ENCODE measurements at regions not wholly inside any gene's neighbourhood (a gene's known extent, or its start where the extent isn't known, plus 50 kb on each side); places are given as distances from the start of the nearest gene placed in this dataset.

GRCh38 chr20:11652128-11652527 lies 265.6 kb upstream of the BTBD3 start:
- no peak for DNase-seq
- Histone ChIP-seq H2BK5ac (ENCODE audit: low read depth, low read length, poor library complexity, severe bottlenecking) (no peak overlapping the region), H3K36me3 (ENCODE audit: control insufficient read depth in 1 of 2, insufficient read depth in 2 of 2, low read depth in 1 of 2, low read length in 2 of 2) (no peaks in the 10 kb centered on the region), H3K14ac (ENCODE audit: low read length in 2 of 2) (no peak overlapping the region), H3K27me3 (ENCODE audit: control insufficient read depth in 1 of 2, insufficient read depth in 1 of 2, low read length in 2 of 2) (no peaks in the 10 kb centered on the region), H3K4me1 (ENCODE audit: control insufficient read depth, insufficient read depth, low read depth, low read length) (no peaks in the 10 kb centered on the region), H3K4ac (ENCODE audit: low read depth in 1 of 2, low read length in 2 of 2) (no peak overlapping the region), H4K8ac (ENCODE audit: low read length) (no peak overlapping the region), H3K4me2 (ENCODE audit: low read length, poor library complexity, severe bottlenecking) (no peak overlapping the region), H3K18ac (ENCODE audit: low read depth in 1 of 2, low read length in 2 of 2) (no peak overlapping the region), H2AFZ (ENCODE audit: low read depth, low read length) (no peak overlapping the region), H2BK120ac (ENCODE audit: low read depth, low read length) (no peak overlapping the region), H2BK15ac (ENCODE audit: low read depth, poor library complexity, severe bottlenecking) (no peak overlapping the region), H2BK12ac (ENCODE audit: low read length in 2 of 2) (no peak overlapping the region), H3K79me1 (replicated peaks; ENCODE audit: low read length, poor library complexity, severe bottlenecking) (no peaks in the 10 kb centered on the region), H3K27ac (ENCODE audit: low read length, poor library complexity, severe bottlenecking) (no peak overlapping the region), H3K9me3 (ENCODE audit: control insufficient read depth, low read length) (no peaks in the 10 kb centered on the region), H4K91ac (ENCODE audit: low read length) (no peak overlapping the region), H3K4me3 (ENCODE audit: insufficient read depth in 1 of 2, low read depth in 1 of 2, low read length in 2 of 2) (no peak overlapping the region), H3K23ac (ENCODE audit: low read length in 2 of 2) (no peak overlapping the region), H2AK5ac (ENCODE audit: low read length, severe bottlenecking) (no peak overlapping the region), H3K9ac (ENCODE audit: low read length) (no peak overlapping the region)
- 75% methylated on average over 3 of the region's 3 CpGs for WGBS

GRCh38 chr20:11654766-11655165 lies 262.9 kb upstream of the BTBD3 start:
- Histone ChIP-seq H2BK5ac (ENCODE audit: low read depth, low read length, poor library complexity, severe bottlenecking) (no peak overlapping the region), H2BK120ac (ENCODE audit: low read depth, low read length) (no peak overlapping the region), H3K4me1 (ENCODE audit: control insufficient read depth, insufficient read depth, low read depth, low read length) (no peaks in the 10 kb centered on the region), H3K4me2 (ENCODE audit: low read length, poor library complexity, severe bottlenecking) (no peak overlapping the region), H3K36me3 (ENCODE audit: control insufficient read depth in 1 of 2, insufficient read depth in 2 of 2, low read depth in 1 of 2, low read length in 2 of 2) (no peaks in the 10 kb centered on the region), H3K18ac (ENCODE audit: low read depth in 1 of 2, low read length in 2 of 2) (no peak overlapping the region), H2BK12ac (ENCODE audit: low read length in 2 of 2) (no peak overlapping the region), H3K27me3 (ENCODE audit: control insufficient read depth in 1 of 2, insufficient read depth in 1 of 2, low read length in 2 of 2) (no peaks in the 10 kb centered on the region), H3K27ac (ENCODE audit: low read length, poor library complexity, severe bottlenecking) (no peak overlapping the region), H3K79me1 (replicated peaks; ENCODE audit: low read length, poor library complexity, severe bottlenecking) (no peaks in the 10 kb centered on the region), H2AFZ (ENCODE audit: low read depth, low read length) (no peak overlapping the region), H4K91ac (ENCODE audit: low read length) (no peak overlapping the region), H2BK15ac (ENCODE audit: low read depth, poor library complexity, severe bottlenecking) (no peak overlapping the region), H3K4me3 (ENCODE audit: insufficient read depth in 1 of 2, low read depth in 1 of 2, low read length in 2 of 2) (no peak overlapping the region), H3K9ac (ENCODE audit: low read length) (no peak overlapping the region), H3K9me3 (ENCODE audit: control insufficient read depth, low read length) (no peaks in the 10 kb centered on the region), H3K23ac (ENCODE audit: low read length in 2 of 2) (no peak overlapping the region), H3K14ac (ENCODE audit: low read length in 2 of 2) (no peak overlapping the region), H2AK5ac (ENCODE audit: low read length, severe bottlenecking) (no peak overlapping the region), H3K4ac (ENCODE audit: low read depth in 1 of 2, low read length in 2 of 2) (no peak overlapping the region), H4K8ac (ENCODE audit: low read length) (no peak overlapping the region)
- no peak for DNase-seq
- 100% methylated on average over 1 of the region's 1 CpG for WGBS

DNA sequence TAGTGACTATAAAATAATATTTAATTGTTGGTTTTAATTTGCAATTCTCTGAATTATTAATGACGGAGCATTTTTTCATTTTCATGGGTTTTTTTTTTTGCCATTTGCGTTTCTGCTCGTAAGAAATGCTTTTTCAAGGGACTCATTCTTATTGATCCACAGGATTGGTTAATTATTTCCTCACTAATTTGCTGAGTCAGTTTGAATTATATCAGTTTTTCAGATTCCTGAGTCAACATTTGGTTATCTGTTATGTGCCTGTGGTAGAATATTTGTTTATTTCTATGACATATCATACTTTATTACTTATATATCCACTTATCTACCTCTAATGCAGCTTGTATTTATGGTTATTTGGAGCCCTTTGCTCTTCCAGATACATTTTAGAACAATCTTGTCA lies 257.0 kb upstream of the BTBD3 start:
- no peak overlapping the region for H3K27ac ChIP-seq (ENCODE audit: low read length, poor library complexity, severe bottlenecking)
- no peak overlapping the region for H2BK5ac ChIP-seq (ENCODE audit: low read depth, low read length, poor library complexity, severe bottlenecking)
- no peak overlapping the region for H2BK15ac ChIP-seq (ENCODE audit: low read depth, poor library complexity, severe bottlenecking)
- no peak overlapping the region for H3K4ac ChIP-seq (ENCODE audit: low read depth in 1 of 2, low read length in 2 of 2)
- no peaks in the 10 kb centered on the region for H3K27me3 ChIP-seq (ENCODE audit: control insufficient read depth in 1 of 2, insufficient read depth in 1 of 2, low read length in 2 of 2)
- H3K4me2 ChIP-seq (ENCODE audit: low read length, poor library complexity, severe bottlenecking), result no peak overlapping the region
- no peak overlapping the region for H2AFZ ChIP-seq (ENCODE audit: low read depth, low read length)
- no peak overlapping the region for H3K14ac ChIP-seq (ENCODE audit: low read length in 2 of 2)
- H3K4me3 ChIP-seq (ENCODE audit: insufficient read depth in 1 of 2, low read depth in 1 of 2, low read length in 2 of 2), result no peak overlapping the region
- DNase-seq, result no peak
- no peak overlapping the region for H4K8ac ChIP-seq (ENCODE audit: low read length)
- no peaks in the 10 kb centered on the region for H3K79me1 ChIP-seq (replicated peaks; ENCODE audit: low read length, poor library complexity, severe bottlenecking)
- H3K9me3 ChIP-seq (ENCODE audit: control insufficient read depth, low read length), result no peaks in the 10 kb centered on the region
- H2BK120ac ChIP-seq (ENCODE audit: low read depth, low read length), result no peak overlapping the region
- no peak overlapping the region for H2AK5ac ChIP-seq (ENCODE audit: low read length, severe bottlenecking)
- H3K18ac ChIP-seq (ENCODE audit: low read depth in 1 of 2, low read length in 2 of 2), result no peak overlapping the region
- no peaks in the 10 kb centered on the region for H3K36me3 ChIP-seq (ENCODE audit: control insufficient read depth in 1 of 2, insufficient read depth in 2 of 2, low read depth in 1 of 2, low read length in 2 of 2)
- no peak overlapping the region for H4K91ac ChIP-seq (ENCODE audit: low read length)
- H3K9ac ChIP-seq (ENCODE audit: low read length), result no peak overlapping the region
- no peak overlapping the region for H3K23ac ChIP-seq (ENCODE audit: low read length in 2 of 2)
- WGBS, result 94% methylated on average over 3 of the region's 3 CpGs
- H2BK12ac ChIP-seq (ENCODE audit: low read length in 2 of 2), result no peak overlapping the region
- H3K4me1 ChIP-seq (ENCODE audit: control insufficient read depth, insufficient read depth, low read depth, low read length), result no peaks in the 10 kb centered on the region

- Histone ChIP-seq H4K91ac (ENCODE audit: low read length) (no peak overlapping the region), H2BK120ac (ENCODE audit: low read depth, low read length) (no peak overlapping the region), H2AFZ (ENCODE audit: low read depth, low read length) (no peak overlapping the region), H3K4me1 (ENCODE audit: control insufficient read depth, insufficient read depth, low read depth, low read length) (no peaks in the 10 kb centered on the region), H3K4ac (ENCODE audit: low read depth in 1 of 2, low read length in 2 of 2) (no peak overlapping the region), H4K8ac (ENCODE audit: low read length) (no peak overlapping the region), H2BK5ac (ENCODE audit: low read depth, low read length, poor library complexity, severe bottlenecking) (no peak overlapping the region), H3K36me3 (ENCODE audit: control insufficient read depth in 1 of 2, insufficient read depth in 2 of 2, low read depth in 1 of 2, low read length in 2 of 2) (no peaks in the 10 kb centered on the region), H3K9ac (ENCODE audit: low read length) (no peak overlapping the region), H3K27me3 (ENCODE audit: control insufficient read depth in 1 of 2, insufficient read depth in 1 of 2, low read length in 2 of 2) (peaks cover 0 to 3% of the 10 kb centered on the region in 2 experiments), H3K4me2 (ENCODE audit: low read length, poor library complexity, severe bottlenecking) (no peak overlapping the region), H2BK15ac (ENCODE audit: low read depth, poor library complexity, severe bottlenecking) (no peak overlapping the region), H3K9me3 (ENCODE audit: control insufficient read depth, low read length) (no peaks in the 10 kb centered on the region), H3K18ac (ENCODE audit: low read depth in 1 of 2, low read length in 2 of 2) (no peak overlapping the region), H3K23ac (ENCODE audit: low read length in 2 of 2) (no peak overlapping the region), H2BK12ac (ENCODE audit: low read length in 2 of 2) (no peak overlapping the region), H3K14ac (ENCODE audit: low read length in 2 of 2) (no peak overlapping the region), H3K27ac (ENCODE audit: low read length, poor library complexity, severe bottlenecking) (no peak overlapping the region), H2AK5ac (ENCODE audit: low read length, severe bottlenecking) (no peak overlapping the region), H3K79me1 (replicated peaks; ENCODE audit: low read length, poor library complexity, severe bottlenecking) (no peaks in the 10 kb centered on the region), H3K4me3 (ENCODE audit: insufficient read depth in 1 of 2, low read depth in 1 of 2, low read length in 2 of 2) (no peak overlapping the region)
- 80% methylated on average over 1 of the region's 1 CpG for WGBS
- DNase-seq, result no peak
These were observed 246.6 kb upstream of the BTBD3 start for GRCh38 chr20:11671015-11671511.

Measured in mesenchymal stem cell (in vitro differentiated cells and primary cell).